ENCODE measurements at regions not wholly inside any gene's neighbourhood (a gene's known extent, or its start where the extent isn't known, plus 50 kb on each side); places are given as distances from the start of the nearest gene placed in this dataset.

- DNase-seq, result no peak
These were observed 634.3 kb upstream of the POU3F2 start for GRCh38 chr6:98200084-98200483.

- no peak for DNase-seq
These were observed 631.1 kb upstream of the POU3F2 start for GRCh38 chr6:98203170-98203806.

- no peak for DNase-seq
These were observed 621.9 kb upstream of the POU3F2 start for GRCh38 chr6:98212468-98212867.

- DNase-seq, result no peak
These were observed 618.8 kb upstream of the POU3F2 start for GRCh38 chr6:98215531-98215930.

- DNase-seq, result no peak
These were observed 604.1 kb upstream of the POU3F2 start for GRCh38 chr6:98230250-98230649.

- no peak for DNase-seq
These were observed 595.3 kb upstream of the POU3F2 start for GRCh38 chr6:98239057-98239456.

GRCh38 chr6:98241630-98242029, 592.7 kb upstream of the POU3F2 start:
- DNase-seq, result no peak

GRCh38 chr6:98254624-98255023, 579.8 kb upstream of the POU3F2 start:
- no peak for DNase-seq

- DNase-seq, result no peak
These were observed 574.0 kb upstream of the POU3F2 start for GRCh38 chr6:98260382-98260781.

GRCh38 chr6:98272060-98272459, 562.3 kb upstream of the POU3F2 start:
- no peak for DNase-seq

- DNase-seq, result no peak
These were observed 559.7 kb upstream of the POU3F2 start for GRCh38 chr6:98274691-98275090.

- no peak for DNase-seq
These were observed 553.9 kb upstream of the POU3F2 start for GRCh38 chr6:98280492-98280891.

- DNase-seq, result no peak
These were observed 547.8 kb upstream of the POU3F2 start for GRCh38 chr6:98286620-98287019.

GRCh38 chr6:98287876-98288275, 546.5 kb upstream of the POU3F2 start:
- DNase-seq, result no peak

GRCh38 chr6:98292810-98293209, 541.6 kb upstream of the POU3F2 start:
- no peak for DNase-seq

GRCh38 chr6:98295515-98296175, 538.7 kb upstream of the POU3F2 start:
- DNase-seq, result no peak

GRCh38 chr6:98308564-98308963, 525.8 kb upstream of the POU3F2 start:
- no peak for DNase-seq

- no peak for DNase-seq
These were observed 523.9 kb upstream of the POU3F2 start for GRCh38 chr6:98310443-98310842.

GRCh38 chr6:98323605-98324004, 510.8 kb upstream of the POU3F2 start:
- no peak for DNase-seq

GRCh38 chr6:98324446-98324845, 509.9 kb upstream of the POU3F2 start:
- DNase-seq, result no peak

GRCh38 chr6:98325366-98325765, 509.0 kb upstream of the POU3F2 start:
- DNase-seq, result no peak

- no peak for DNase-seq
These were observed 501.1 kb upstream of the POU3F2 start for GRCh38 chr6:98333273-98333672.

- DNase-seq, result no peak
These were observed 498.8 kb upstream of the POU3F2 start for GRCh38 chr6:98335594-98335993.

- DNase-seq, result no peak
These were observed 494.9 kb upstream of the POU3F2 start for GRCh38 chr6:98339506-98339905.

- DNase-seq, result no peak
These were observed 491.4 kb upstream of the POU3F2 start for GRCh38 chr6:98343004-98343403.

Measured in right forelimb (tissue), 1 donor.